GM12878 (cell line): ENCODE measurements at regions not wholly inside any gene's neighbourhood (a gene's known extent, or its start where the extent isn't known, plus 50 kb on each side); places are given as distances from the start of the nearest gene placed in this dataset.
A peak's percentile ranks its signal among the peaks of the same experiment; 100 is the strongest.

Experiments
- ATAC-seq: fragments of 200-7000 bp; cut with Tn5 transposase; 3 replicates; pipeline ENCODE4 v1.9.1; 2020; ENCODE audit warnings: mild to moderate bottlenecking, moderate library complexity
- BruUV-seq: library from RNA; stranded (reverse); fragments of 400-500 nt; replicated peaks from 2 replicates; lab custom pipeline; 2021; lab: Mats Ljungman, UMichigan
- CTCF ChIA-PET: fragments of 300-600 bp; sonication (Branson Sonifier 250); formaldehyde crosslinking; extraction: SDS; loops from one replicate; lab custom pipeline; 2021; ENCODE audit warnings: inconsistent platforms; lab: Yijun Ruan, JAX
- POLR2A ChIA-PET: fragments of 350-600 bp; formaldehyde crosslinking; extraction: SDS; loops from one replicate; lab custom pipeline; 2021; ENCODE audit warnings: inconsistent platforms; lab: Charles Lee
- RAD21 ChIA-PET: fragments of 300-600 bp; sonication (Branson Sonifier 250); formaldehyde crosslinking; loops from one replicate; lab custom pipeline; 2023; ENCODE audit warnings: antibody characterized with exemption; ENCODE audit not compliant: unreplicated experiment; lab: Charles Lee
- SMC1A ChIA-PET: fragments of 300-600 bp; sonication (Branson Sonifier 250); formaldehyde crosslinking; loops from one replicate; lab custom pipeline; 2023; ENCODE audit not compliant: unreplicated experiment, uncharacterized antibody; lab: Charles Lee
- DNase-seq: peaks from one replicate; pipeline ENCODE4 v3.0.0-alpha.2; 2011; ENCODE audit warnings: low read depth, low spot score
- FAIRE-seq: peaks from 3 replicates; lab custom pipeline; 2011; peaks lifted over from hg19 to GRCh38; lab: Jason Lieb, UNC
- H2AFZ ChIP-seq: 2 replicates; pipeline ENCODE4 v1.6.0; 2011; ENCODE audit warnings: low read depth, low read length, control low read depth; ENCODE audit not compliant: control insufficient read depth
- H3K27ac ChIP-seq: 2 replicates; pipeline ENCODE4 v1.5.1; 2011; ENCODE audit warnings: control low read depth; ENCODE audit not compliant: control insufficient read depth, insufficient read depth
- H3K27me3 ChIP-seq, 2 experiments: replicated peaks in 1 of 2; 2 replicates each; pipeline versions ENCODE4 v1.6.0 to v1.6.1; 2011; ENCODE audit warnings: low read length in 1 of 2; ENCODE audit not compliant: control insufficient read depth in 2 of 2, insufficient read depth in 2 of 2
- H3K36me3 ChIP-seq, 2 experiments: 2 replicates each; pipeline ENCODE4 v1.5.1; 2011; ENCODE audit warnings: low read length in 1 of 2; ENCODE audit not compliant: control insufficient read depth in 2 of 2, insufficient read depth in 2 of 2
- H3K4me1 ChIP-seq: 2 replicates; pipeline ENCODE4 v1.6.1; 2011; ENCODE audit warnings: mild to moderate bottlenecking, low read length, moderate library complexity, mixed read lengths; ENCODE audit not compliant: control insufficient read depth, insufficient read depth
- H3K4me2 ChIP-seq: 2 replicates; pipeline ENCODE4 v1.6.0; 2011; ENCODE audit warnings: control low read depth; ENCODE audit not compliant: control insufficient read depth, insufficient read depth
- H3K4me3 ChIP-seq: fragments of 200-600 bp; sonication (generic); 2 replicates; pipeline ENCODE4 v1.5.1; 2016
- H3K79me2 ChIP-seq: 2 replicates; pipeline ENCODE4 v1.6.0; 2011; ENCODE audit warnings: low read length; ENCODE audit not compliant: control insufficient read depth, insufficient read depth
- H3K9ac ChIP-seq: 2 replicates; pipeline ENCODE4 v1.8.0; 2011; ENCODE audit warnings: low read length, control low read depth, mixed read lengths; ENCODE audit not compliant: control insufficient read depth, insufficient read depth
- H3K9me3 ChIP-seq: replicated peaks from 3 replicates; pipeline ENCODE4 v1.5.1; 2011; ENCODE audit warnings: mild to moderate bottlenecking, low read length; ENCODE audit not compliant: control insufficient read depth, insufficient read depth
- H4K20me1 ChIP-seq: 2 replicates; pipeline ENCODE4 v1.6.0; 2011; ENCODE audit not compliant: control insufficient read depth, insufficient read depth
- BHLHE40 ChIP-seq, 2 experiments: fragments of 450-650 bp in 1 of 2; IDR thresholded peaks; 2 replicates each; pipeline ENCODE4 v1.6.1; 2011 to 2017; ENCODE audit warnings: low read depth in 2 of 2, borderline replicate concordance in 1 of 2, improper control_type of control experiment in 1 of 2, low read length in 1 of 2, mild to moderate bottlenecking in 1 of 2
- KLF5 ChIP-seq: fragments of 450-650 bp; IDR thresholded peaks from 2 replicates; pipeline ENCODE4 v1.6.1; 2014; ENCODE audit warnings: mild to moderate bottlenecking; ENCODE audit not compliant: partially characterized antibody
- MTA2 ChIP-seq: fragments of 450-650 bp; IDR thresholded peaks from 2 replicates; pipeline ENCODE4 v1.6.1; 2016; ENCODE audit warnings: low read depth, mild to moderate bottlenecking, moderate library complexity
- POLR2AphosphoS5 ChIP-seq: IDR thresholded peaks from 2 replicates; pipeline ENCODE4 v1.6.1; 2011; ENCODE audit warnings: mild to moderate bottlenecking, low read length, inconsistent platforms
- RB1 ChIP-seq: fragments of 450-650 bp; formaldehyde crosslinking; IDR thresholded peaks from 2 replicates; pipeline ENCODE4 v1.6.1; 2017; ENCODE audit warnings: mild to moderate bottlenecking, borderline replicate concordance
- ZBTB11 ChIP-seq: fragments of 450-650 bp; formaldehyde crosslinking; IDR thresholded peaks from 2 replicates; pipeline ENCODE4 v1.5.0; 2022; ENCODE audit warnings: mild to moderate bottlenecking, missing genetic modification characterization
- WGBS: methylation state at CpG from one replicate; pipeline ENCODE4 v1.1.6; 2016; ENCODE audit warnings: low lambda C conversion rate; ENCODE audit not compliant: insufficient replicate concordance, insufficient coverage; ENCODE audit errors: missing lambda C conversion rate; 5-methylcytosine and 5-hydroxymethylcytosine counted together
- in situ Hi-C: fragments of 300-500 bp; cut with MboI; formaldehyde crosslinking; loops from 9 replicates; pipeline ENCODE4 v1.14.3; 2018; ENCODE audit warnings: mixed read lengths
- intact Hi-C: fragments of 100-400 bp; cut with micrococcal nuclease; formaldehyde crosslinking; loops from one replicate; pipeline ENCODE4 v1.14.2; 2022; ENCODE audit not compliant: unreplicated experiment

GRCh38 chr4:29972121-29972520 lies 748.0 kb upstream of the PCDH7 start:
- RAD21 ChIA-PET: no interaction called here
- BruUV-seq: no TSS peak
- intact Hi-C loops: no loop called here

GRCh38 chr4:29983890-29984289 lies 736.3 kb upstream of the PCDH7 start:
- intact Hi-C loops (no loop called here), in situ Hi-C loops (no loop called here)
- Histone ChIP-seq H3K27ac (no peak overlapping the region), H3K9me3 (no peaks in the 10 kb centered on the region), H3K4me3 (no peak overlapping the region), H3K36me3 (no peaks in the 10 kb centered on the region), H3K9ac (no peak overlapping the region), H2AFZ (no peak overlapping the region), H3K79me2 (no peaks in the 10 kb centered on the region), H3K4me2 (no peak overlapping the region), H4K20me1 (no peaks in the 10 kb centered on the region), H3K4me1 (no peaks in the 10 kb centered on the region), H3K27me3 (no peaks in the 10 kb centered on the region)
- ChIA-PET SMC1A (no interaction called here), POLR2A (no interaction called here), CTCF (no interaction called here), RAD21 (no interaction called here)
- ATAC-seq: no peak
- no peak for FAIRE-seq
- WGBS: 7% methylated on average over 3 of the region's 3 CpGs
- DNase-seq: no peak
- BruUV-seq: no TSS peak
- TF ChIP-seq BHLHE40 (IDR thresholded peaks at IDR 0.05; ENCODE audit: borderline replicate concordance in 1 of 2, low read depth in 2 of 2, low read length in 1 of 2) (0 out of 4 replicates have a peak, but pooled peaks of 1 of the 2 experiments have one; percentile 18), MTA2 (no peak), ZBTB11 (CRISPR knock-in tag) (no peak)

More at GRCh38 chr4:29972121-29972520, 748.0 kb upstream of the PCDH7 start:
- H4K20me1 ChIP-seq: no peaks in the 10 kb centered on the region
- FAIRE-seq (no peak), ATAC-seq (no peak), DNase-seq (no peak)
- H3K9me3 ChIP-seq: no peaks in the 10 kb centered on the region
- H3K9ac ChIP-seq: no peak overlapping the region
- H3K27me3 ChIP-seq: no peaks in the 10 kb centered on the region
- no peak for TF ChIP-seq POLR2AphosphoS5
- TF ChIP-seq RB1: no peak
- TF ChIP-seq KLF5: no peak
- POLR2A ChIA-PET: no interaction called here
- in situ Hi-C loops: no loop called here
- H3K4me3 ChIP-seq: no peak overlapping the region
- WGBS: 30% methylated on average over 3 of the region's 3 CpGs
- SMC1A ChIA-PET: no interaction called here
- no peaks in the 10 kb centered on the region for H3K4me1 ChIP-seq
- H3K27ac ChIP-seq: no peak overlapping the region
- H3K4me2 ChIP-seq: no peak overlapping the region
- no peak overlapping the region for H2AFZ ChIP-seq
- H3K79me2 ChIP-seq: no peaks in the 10 kb centered on the region
- H3K36me3 ChIP-seq: no peaks in the 10 kb centered on the region
- CTCF ChIA-PET: no interaction called here
